Germinal center (tissue), 1 donor: ENCODE measurements at regions not wholly inside any gene's neighbourhood (a gene's known extent, or its start where the extent isn't known, plus 50 kb on each side); places are given as distances from the start of the nearest gene placed in this dataset.
"Not testable (repeated sequence)": the region's sequence is repeated elsewhere in the genome, so short reads cannot be mapped to it uniquely, and the experiment has no call there.

Experiments used
- DNase-seq: peaks from one replicate; pipeline ENCODE4 v3.0.0; 2012; ENCODE audit warnings: mixed read lengths, low spot score

GRCh38 chr17:20908313-20909267 is 134.2 kb downstream of the USP22 start:
- peak; percentile 89 for DNase-seq

- DNase-seq, result no peak
Observed at GRCh38 chr17:20914658-20915057, 128.2 kb downstream of the USP22 start.

- no peak for DNase-seq
Observed at GRCh38 chr17:20916383-20916782, 126.4 kb downstream of the USP22 start.

- not testable (repeated sequence) for DNase-seq
Observed at GRCh38 chr17:20917610-20918306, 125.1 kb downstream of the USP22 start.

GRCh38 chr17:20920095-20920814 is 122.6 kb downstream of the USP22 start:
- DNase-seq, result no peak

GRCh38 chr17:20920815-20921199 is 122.0 kb downstream of the USP22 start:
- DNase-seq, result no peak

- no peak for DNase-seq
Observed at GRCh38 chr17:20922128-20922670, 120.6 kb downstream of the USP22 start.

- no peak for DNase-seq
Observed at GRCh38 chr17:20924306-20924705, 118.5 kb downstream of the USP22 start.

- DNase-seq, result no peak
Observed at GRCh38 chr17:20925091-20925490, 117.7 kb downstream of the USP22 start.

GRCh38 chr17:20925954-20926353 is 116.9 kb downstream of the USP22 start:
- no peak for DNase-seq

- DNase-seq, result no peak
Observed at GRCh38 chr17:20926532-20926931, 116.3 kb downstream of the USP22 start.

GRCh38 chr17:20927308-20927977 is 115.4 kb downstream of the USP22 start:
- no peak for DNase-seq

- DNase-seq, result no peak
Observed at GRCh38 chr17:20929334-20929733, 113.5 kb downstream of the USP22 start.

- no peak for DNase-seq
Observed at GRCh38 chr17:20930081-20930760, 112.6 kb downstream of the USP22 start.

GRCh38 chr17:20933040-20933439 is 109.8 kb downstream of the USP22 start:
- DNase-seq, result not testable (repeated sequence)

- DNase-seq, result no peak
Observed at GRCh38 chr17:20934288-20934687, 108.5 kb downstream of the USP22 start.

- DNase-seq, result no peak
Observed at GRCh38 chr17:20935740-20936139, 107.1 kb downstream of the USP22 start.

- no peak for DNase-seq
Observed at GRCh38 chr17:20938244-20938643, 104.6 kb downstream of the USP22 start.

- DNase-seq, result no peak
Observed at GRCh38 chr17:20938988-20939615, 103.7 kb downstream of the USP22 start.

GRCh38 chr17:20941872-20942271 is 100.9 kb downstream of the USP22 start:
- DNase-seq, result no peak
